GM10248 (cell line): ENCODE measurements at regions not wholly inside any gene's neighbourhood (a gene's known extent, or its start where the extent isn't known, plus 50 kb on each side); places are given as distances from the start of the nearest gene placed in this dataset.

Experiments
- CTCF ChIA-PET: fragments of 300-600 bp; sonication (Branson Sonifier 250); formaldehyde crosslinking; extraction: SDS; loops from one replicate; lab custom pipeline; 2021; ENCODE audit warnings: antibody characterized with exemption; lab: Yijun Ruan, JAX
- POLR2A ChIA-PET: fragments of 350-650 bp; sonication (Branson Sonifier 250); formaldehyde crosslinking; extraction: SDS; loops from one replicate; lab custom pipeline; 2020; ENCODE audit warnings: antibody characterized with exemption; lab: Yijun Ruan, JAX
- DNase-seq: peaks from one replicate; pipeline ENCODE4 v3.0.0; 2012; ENCODE audit errors: extremely low spot score
- CTCF ChIP-seq: IDR thresholded peaks from 2 replicates; pipeline ENCODE4 v1.5.1; 2012; ENCODE audit warnings: mild to moderate bottlenecking, low read depth; ENCODE audit errors: extremely low read depth, missing control alignments, control extremely low read depth

GRCh38 chr1:191453487-191453886 lies 704.8 kb upstream of the RGS18 start:
- DNase-seq, result no peak
- POLR2A ChIA-PET, result no interaction called here
- CTCF ChIA-PET, result no interaction called here

GRCh38 chr1:191457889-191458288 lies 700.4 kb upstream of the RGS18 start:
- DNase-seq, result no peak
- POLR2A ChIA-PET, result no interaction called here
- no peak for TF ChIP-seq CTCF
- CTCF ChIA-PET, result no interaction called here

More at GRCh38 chr1:191453487-191453886, 704.8 kb upstream of the RGS18 start:
- no peak for TF ChIP-seq CTCF

DNA sequence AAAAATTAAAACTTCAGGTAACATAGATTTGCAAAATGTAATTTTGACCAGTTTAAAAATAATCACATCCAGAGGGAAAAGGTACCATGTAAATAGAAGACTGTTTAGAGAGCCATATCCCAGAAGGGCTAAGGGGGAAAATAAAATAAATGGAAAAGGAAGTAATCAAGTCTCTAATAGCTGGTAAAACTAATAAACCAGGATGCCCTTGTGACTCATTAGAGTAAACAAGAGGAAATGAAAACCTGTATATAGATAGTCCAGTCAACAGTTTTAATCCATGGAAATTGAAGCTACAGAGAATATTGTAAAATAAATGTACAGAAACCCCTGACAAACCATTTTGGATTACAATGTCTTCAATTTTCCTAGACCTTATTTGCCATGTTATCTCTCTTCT lies 698.0 kb upstream of the RGS18 start:
- DNase-seq, result no peak
- CTCF ChIA-PET, result interaction anchor here (1.6 kb wide), 1 partner anchor 12 kb away, joined by 4 read pairs; no protein-coding TSS in a partner anchor
- POLR2A ChIA-PET, result no interaction called here
- TF ChIP-seq CTCF, result no peak

DNA sequence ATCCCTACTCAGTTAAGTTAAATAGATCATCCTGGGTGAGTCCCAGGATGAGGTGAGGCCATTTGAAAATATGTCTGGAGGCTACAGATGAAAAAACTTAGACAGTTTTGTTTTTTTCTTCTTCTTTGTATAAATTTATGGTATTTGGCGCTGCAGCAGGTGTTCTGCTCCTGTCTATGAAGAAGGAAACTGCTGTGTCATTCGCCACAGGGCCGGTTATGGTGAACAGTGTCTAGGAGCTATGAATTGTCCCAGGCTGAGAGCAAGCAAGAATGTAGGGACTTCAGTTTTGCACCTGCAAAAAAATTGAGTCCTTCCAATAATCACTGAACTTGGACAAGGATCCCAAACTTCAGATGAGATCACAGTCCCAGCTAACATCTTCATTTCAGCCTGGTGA lies 674.3 kb upstream of the RGS18 start:
- TF ChIP-seq CTCF, result no peak
- no peak for DNase-seq
- CTCF ChIA-PET, result no interaction called here
- POLR2A ChIA-PET, result no interaction called here

GRCh38 chr1:191490303-191490702 lies 668.0 kb upstream of the RGS18 start:
- POLR2A ChIA-PET, result no interaction called here

DNA sequence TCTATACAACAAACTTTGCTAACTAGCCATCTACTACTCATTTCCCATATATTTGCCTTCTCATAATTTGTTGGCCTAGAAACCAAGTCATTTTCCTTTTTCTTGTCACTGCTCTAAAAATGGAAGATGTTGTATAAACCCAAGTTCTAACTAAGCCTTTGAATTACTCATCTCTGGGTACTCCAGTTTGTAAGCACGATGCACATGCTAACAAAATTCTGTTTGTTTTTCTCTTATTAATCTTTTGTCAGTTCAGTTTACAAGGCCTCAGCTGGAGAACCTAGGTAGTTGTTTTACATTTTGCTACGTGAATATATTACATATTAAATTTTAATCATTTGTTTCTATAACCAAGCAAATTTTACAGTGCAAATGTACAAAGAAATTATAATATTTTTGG lies 663.2 kb upstream of the RGS18 start:
- POLR2A ChIA-PET, result no interaction called here
- no peak for TF ChIP-seq CTCF
- CTCF ChIA-PET, result no interaction called here
- no peak for DNase-seq

More at GRCh38 chr1:191490303-191490702, 668.0 kb upstream of the RGS18 start:
- DNase-seq, result no peak
- TF ChIP-seq CTCF, result no peak
- CTCF ChIA-PET, result no interaction called here

GRCh38 chr1:191498318-191498717 lies 659.9 kb upstream of the RGS18 start:
- ChIA-PET CTCF (interaction anchor here (1.0 kb wide), 1 partner anchor 14 kb away, joined by 3 read pairs; no protein-coding TSS in a partner anchor), POLR2A (no interaction called here)
- no peak for TF ChIP-seq CTCF
- no peak for DNase-seq
